ENCODE measurements at regions not wholly inside any gene's neighbourhood (a gene's known extent, or its start where the extent isn't known, plus 50 kb on each side); places are given as distances from the start of the nearest gene placed in this dataset.
"Not testable (repeated sequence)": the region's sequence is repeated elsewhere in the genome, so short reads cannot be mapped to it uniquely, and the experiment has no call there.

GRCh38 chr2:242004902-242005230 lies 135.3 kb downstream of the RTP5 start:
- Histone ChIP-seq H3K27me3 (ENCODE audit: insufficient read depth, low read depth) (no peaks in the 10 kb centered on the region), H3K4me1 (ENCODE audit: low read depth, poor library complexity, severe bottlenecking) (no peaks in the 10 kb centered on the region), H3K9ac (no peak overlapping the region), H3K36me3 (ENCODE audit: insufficient read depth) (no peaks in the 10 kb centered on the region), H4K20me1 (ENCODE audit: insufficient read depth) (no peaks in the 10 kb centered on the region), H2AFZ (ENCODE audit: low read depth) (no peak overlapping the region), H3K79me2 (ENCODE audit: insufficient read depth, low read depth) (no peaks in the 10 kb centered on the region), H3K27ac (no peak overlapping the region), H3K4me2 (no peak overlapping the region), H3K4me3 (IDR thresholded peaks at IDR 0.05; ENCODE audit: insufficient read depth, low read depth, low read length) (no peak overlapping the region)
- TF ChIP-seq, protein P1, sequence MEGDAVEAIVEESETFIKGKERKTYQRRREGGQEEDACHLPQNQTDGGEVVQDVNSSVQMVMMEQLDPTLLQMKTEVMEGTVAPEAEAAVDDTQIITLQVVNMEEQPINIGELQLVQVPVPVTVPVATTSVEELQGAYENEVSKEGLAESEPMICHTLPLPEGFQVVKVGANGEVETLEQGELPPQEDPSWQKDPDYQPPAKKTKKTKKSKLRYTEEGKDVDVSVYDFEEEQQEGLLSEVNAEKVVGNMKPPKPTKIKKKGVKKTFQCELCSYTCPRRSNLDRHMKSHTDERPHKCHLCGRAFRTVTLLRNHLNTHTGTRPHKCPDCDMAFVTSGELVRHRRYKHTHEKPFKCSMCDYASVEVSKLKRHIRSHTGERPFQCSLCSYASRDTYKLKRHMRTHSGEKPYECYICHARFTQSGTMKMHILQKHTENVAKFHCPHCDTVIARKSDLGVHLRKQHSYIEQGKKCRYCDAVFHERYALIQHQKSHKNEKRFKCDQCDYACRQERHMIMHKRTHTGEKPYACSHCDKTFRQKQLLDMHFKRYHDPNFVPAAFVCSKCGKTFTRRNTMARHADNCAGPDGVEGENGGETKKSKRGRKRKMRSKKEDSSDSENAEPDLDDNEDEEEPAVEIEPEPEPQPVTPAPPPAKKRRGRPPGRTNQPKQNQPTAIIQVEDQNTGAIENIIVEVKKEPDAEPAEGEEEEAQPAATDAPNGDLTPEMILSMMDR (conservative IDR thresholded peaks at IDR 0.05; ENCODE audit: low read depth, low read length) = no peak

GRCh38 chr2:242006091-242006634 lies 136.6 kb downstream of the RTP5 start:
- H3K27me3 ChIP-seq (ENCODE audit: insufficient read depth, low read depth); H3K79me2 ChIP-seq (ENCODE audit: insufficient read depth, low read depth); H3K36me3 ChIP-seq (ENCODE audit: insufficient read depth); H4K20me1 ChIP-seq (ENCODE audit: insufficient read depth); H2AFZ ChIP-seq (ENCODE audit: low read depth); H3K9ac ChIP-seq; H3K4me2 ChIP-seq; H3K4me1 ChIP-seq (ENCODE audit: low read depth, poor library complexity, severe bottlenecking); H3K4me3 ChIP-seq (IDR thresholded peaks at IDR 0.05; ENCODE audit: insufficient read depth, low read depth, low read length); H3K27ac ChIP-seq: not testable (repeated sequence)

DNA sequence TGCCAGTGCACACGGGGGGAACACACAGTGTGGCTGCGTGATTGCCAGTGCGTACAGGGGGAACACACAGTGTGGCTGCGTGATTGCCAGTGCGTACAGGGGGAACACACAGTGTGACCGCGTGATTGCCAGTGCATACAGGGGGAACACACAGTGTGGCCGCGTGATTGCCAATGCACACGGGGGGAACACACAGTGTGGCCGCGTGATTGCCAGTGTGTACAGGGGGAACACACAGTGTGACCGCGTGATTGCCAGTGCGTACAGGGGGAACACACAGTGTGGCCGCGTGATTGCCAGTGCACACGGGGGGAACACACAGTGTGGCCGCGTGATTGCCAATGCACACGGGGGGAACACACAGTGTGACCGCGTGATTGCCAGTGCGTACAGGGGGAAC lies 139.4 kb downstream of the RTP5 start:
- not testable (repeated sequence) for H3K36me3 ChIP-seq (ENCODE audit: insufficient read depth); H3K4me3 ChIP-seq (IDR thresholded peaks at IDR 0.05; ENCODE audit: insufficient read depth, low read depth, low read length); H3K9ac ChIP-seq; H3K27me3 ChIP-seq (ENCODE audit: insufficient read depth, low read depth); H3K4me1 ChIP-seq (ENCODE audit: low read depth, poor library complexity, severe bottlenecking); H3K27ac ChIP-seq; H3K4me2 ChIP-seq; H4K20me1 ChIP-seq (ENCODE audit: insufficient read depth); H2AFZ ChIP-seq (ENCODE audit: low read depth); H3K79me2 ChIP-seq (ENCODE audit: insufficient read depth, low read depth)

DNA sequence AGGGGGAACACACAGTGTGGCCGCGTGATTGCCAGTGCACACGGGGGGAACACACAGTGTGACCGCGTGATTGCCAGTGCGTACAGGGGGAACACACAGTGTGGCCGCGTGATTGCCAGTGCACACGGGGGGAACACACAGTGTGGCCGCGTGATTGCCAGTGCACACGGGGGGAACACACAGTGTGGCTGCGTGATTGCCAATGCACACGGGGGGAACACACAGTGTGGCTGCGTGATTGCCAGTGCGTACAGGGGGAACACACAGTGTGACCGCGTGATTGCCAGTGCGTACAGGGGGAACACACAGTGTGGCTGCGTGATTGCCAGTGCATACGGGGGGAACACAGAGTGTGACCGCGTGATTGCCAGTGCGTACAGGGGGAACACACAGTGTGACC lies 140.3 kb downstream of the RTP5 start:
- H3K79me2 ChIP-seq (ENCODE audit: insufficient read depth, low read depth); H2AFZ ChIP-seq (ENCODE audit: low read depth); H3K27ac ChIP-seq; H4K20me1 ChIP-seq (ENCODE audit: insufficient read depth); H3K9ac ChIP-seq; H3K4me3 ChIP-seq (IDR thresholded peaks at IDR 0.05; ENCODE audit: insufficient read depth, low read depth, low read length); H3K4me2 ChIP-seq; H3K27me3 ChIP-seq (ENCODE audit: insufficient read depth, low read depth); H3K4me1 ChIP-seq (ENCODE audit: low read depth, poor library complexity, severe bottlenecking); H3K36me3 ChIP-seq (ENCODE audit: insufficient read depth): not testable (repeated sequence)

DNA sequence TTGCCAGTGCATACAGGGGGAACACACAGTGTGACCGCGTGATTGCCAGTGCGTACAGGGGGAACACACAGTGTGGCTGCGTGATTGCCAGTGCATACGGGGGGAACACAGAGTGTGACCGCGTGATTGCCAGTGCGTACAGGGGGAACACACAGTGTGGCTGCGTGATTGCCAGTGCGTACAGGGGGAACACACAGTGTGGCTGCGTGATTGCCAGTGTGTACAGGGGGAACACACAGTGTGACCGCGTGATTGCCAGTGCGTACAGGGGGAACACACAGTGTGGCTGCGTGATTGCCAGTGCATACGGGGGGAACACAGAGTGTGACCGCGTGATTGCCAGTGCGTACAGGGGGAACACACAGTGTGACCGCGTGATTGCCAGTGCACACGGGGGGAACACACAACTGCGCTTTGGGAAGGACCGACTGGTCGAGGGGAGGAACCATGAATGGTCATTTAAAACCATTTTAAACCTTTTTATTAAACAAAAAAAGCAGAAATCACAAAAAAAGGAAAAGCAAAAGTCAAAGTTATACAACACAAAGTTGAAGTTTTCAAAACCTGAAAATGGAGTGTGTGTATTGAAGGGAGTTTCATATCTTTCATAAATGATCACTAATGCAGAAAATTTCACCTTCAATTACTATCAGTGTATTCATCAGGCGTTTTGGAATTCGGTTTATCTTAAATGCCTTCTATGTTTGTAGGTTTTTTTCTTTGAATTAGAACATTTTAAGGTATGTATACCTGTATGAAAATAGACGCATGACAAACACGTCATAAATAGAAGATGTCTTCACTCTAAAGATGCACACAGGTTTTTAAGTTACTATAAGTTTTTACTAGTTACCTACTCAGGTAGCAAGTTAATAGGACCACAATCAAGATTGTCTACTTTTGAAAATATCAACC lies 141.0 kb downstream of the RTP5 start:
- not testable (repeated sequence) for H3K27me3 ChIP-seq (ENCODE audit: insufficient read depth, low read depth); H3K36me3 ChIP-seq (ENCODE audit: insufficient read depth); H4K20me1 ChIP-seq (ENCODE audit: insufficient read depth); H2AFZ ChIP-seq (ENCODE audit: low read depth); H3K27ac ChIP-seq; H3K79me2 ChIP-seq (ENCODE audit: insufficient read depth, low read depth); H3K4me2 ChIP-seq; H3K9ac ChIP-seq; H3K4me3 ChIP-seq (IDR thresholded peaks at IDR 0.05; ENCODE audit: insufficient read depth, low read depth, low read length); H3K4me1 ChIP-seq (ENCODE audit: low read depth, poor library complexity, severe bottlenecking)

GRCh38 chr2:242011167-242011513 lies 141.6 kb downstream of the RTP5 start:
- H3K36me3 ChIP-seq (ENCODE audit: insufficient read depth) = no peaks in the 10 kb centered on the region

More at GRCh38 chr2:242011167-242011513, 141.6 kb downstream of the RTP5 start:
- Histone ChIP-seq H2AFZ (ENCODE audit: low read depth) (no peak overlapping the region), H3K4me3 (IDR thresholded peaks at IDR 0.05; ENCODE audit: insufficient read depth, low read depth, low read length) (no peak overlapping the region), H3K9ac (no peak overlapping the region), H4K20me1 (ENCODE audit: insufficient read depth) (no peaks in the 10 kb centered on the region), H3K27me3 (ENCODE audit: insufficient read depth, low read depth) (no peaks in the 10 kb centered on the region), H3K27ac (no peak overlapping the region), H3K4me2 (no peak overlapping the region), H3K4me1 (ENCODE audit: low read depth, poor library complexity, severe bottlenecking) (peaks cover 6% of the 10 kb centered on the region), H3K79me2 (ENCODE audit: insufficient read depth, low read depth) (no peaks in the 10 kb centered on the region)
- TF ChIP-seq, protein P1 (conservative IDR thresholded peaks at IDR 0.05; ENCODE audit: low read depth, low read length) = no peak
